ENCODE measurements at regions not wholly inside any gene's neighbourhood (a gene's known extent, or its start where the extent isn't known, plus 50 kb on each side); places are given as distances from the start of the nearest gene placed in this dataset.

- H2AFZ ChIP-seq (ENCODE audit: low read depth) = no peak overlapping the region
- no peaks in the 10 kb centered on the region for H3K27me3 ChIP-seq (ENCODE audit: insufficient read depth, low read depth)
- peak overlapping the region; percentile 18 for H3K27ac ChIP-seq
- H3K36me3 ChIP-seq (ENCODE audit: insufficient read depth) = no peaks in the 10 kb centered on the region
- peaks cover 82% of the 10 kb centered on the region for H3K4me1 ChIP-seq (ENCODE audit: low read depth, poor library complexity, severe bottlenecking)
- H3K4me2 ChIP-seq = peak overlapping the region; percentile 83
- no peak overlapping the region for H3K9ac ChIP-seq
- H3K4me3 ChIP-seq (IDR thresholded peaks at IDR 0.05; ENCODE audit: insufficient read depth, low read depth, low read length) = no peak overlapping the region
- H3K79me2 ChIP-seq (ENCODE audit: insufficient read depth, low read depth) = no peaks in the 10 kb centered on the region
- no peak for TF ChIP-seq CTCF (conservative IDR thresholded peaks at IDR 0.05; ENCODE audit: low read depth, low read length)
- no peaks in the 10 kb centered on the region for H4K20me1 ChIP-seq (ENCODE audit: insufficient read depth)
These were observed 442.4 kb upstream of the ZNF462 start for GRCh38 chr9:106420511-106420944.

- Histone ChIP-seq H3K4me1 (ENCODE audit: low read depth, poor library complexity, severe bottlenecking) (peaks cover 84% of the 10 kb centered on the region), H4K20me1 (ENCODE audit: insufficient read depth) (no peaks in the 10 kb centered on the region), H3K4me3 (IDR thresholded peaks at IDR 0.05; ENCODE audit: insufficient read depth, low read depth, low read length) (no peak overlapping the region), H2AFZ (ENCODE audit: low read depth) (no peak overlapping the region), H3K27ac (no peak overlapping the region), H3K4me2 (peak overlapping the region; percentile 83), H3K36me3 (ENCODE audit: insufficient read depth) (no peaks in the 10 kb centered on the region), H3K27me3 (ENCODE audit: insufficient read depth, low read depth) (no peaks in the 10 kb centered on the region), H3K79me2 (ENCODE audit: insufficient read depth, low read depth) (no peaks in the 10 kb centered on the region), H3K9ac (no peak overlapping the region)
- no peak for TF ChIP-seq CTCF (conservative IDR thresholded peaks at IDR 0.05; ENCODE audit: low read depth, low read length)
These were observed 441.2 kb upstream of the ZNF462 start for GRCh38 chr9:106421772-106422171.

- Histone ChIP-seq H3K27ac (no peak overlapping the region), H3K4me2 (peak overlapping the region; percentile 5; the same call in 1 of the 2 replicates)
- TF ChIP-seq CTCF (conservative IDR thresholded peaks at IDR 0.05; ENCODE audit: low read depth, low read length) = no peak
These were observed 439.4 kb upstream of the ZNF462 start for GRCh38 chr9:106423575-106423974.

GRCh38 chr9:106432631-106433030 is 430.3 kb upstream of the ZNF462 start:
- no peak overlapping the region for H3K9ac ChIP-seq
- no peaks in the 10 kb centered on the region for H4K20me1 ChIP-seq (ENCODE audit: insufficient read depth)
- no peak overlapping the region for H3K27ac ChIP-seq
- H3K27me3 ChIP-seq (ENCODE audit: insufficient read depth, low read depth) = no peaks in the 10 kb centered on the region
- H3K4me3 ChIP-seq (IDR thresholded peaks at IDR 0.05; ENCODE audit: insufficient read depth, low read depth, low read length) = no peak overlapping the region
- no peak overlapping the region for H3K4me2 ChIP-seq
- no peak for TF ChIP-seq CTCF (conservative IDR thresholded peaks at IDR 0.05; ENCODE audit: low read depth, low read length)
- no peaks in the 10 kb centered on the region for H3K36me3 ChIP-seq (ENCODE audit: insufficient read depth)
- H3K4me1 ChIP-seq (ENCODE audit: low read depth, poor library complexity, severe bottlenecking) = peaks cover 2% of the 10 kb centered on the region
- no peaks in the 10 kb centered on the region for H3K79me2 ChIP-seq (ENCODE audit: insufficient read depth, low read depth)
- H2AFZ ChIP-seq (ENCODE audit: low read depth) = no peak overlapping the region

More at GRCh38 chr9:106423575-106423974, 439.4 kb upstream of the ZNF462 start:
- Histone ChIP-seq H2AFZ (ENCODE audit: low read depth) (no peak overlapping the region), H3K9ac (no peak overlapping the region), H3K79me2 (ENCODE audit: insufficient read depth, low read depth) (no peaks in the 10 kb centered on the region), H4K20me1 (ENCODE audit: insufficient read depth) (no peaks in the 10 kb centered on the region), H3K4me3 (IDR thresholded peaks at IDR 0.05; ENCODE audit: insufficient read depth, low read depth, low read length) (no peak overlapping the region), H3K27me3 (ENCODE audit: insufficient read depth, low read depth) (no peaks in the 10 kb centered on the region), H3K36me3 (ENCODE audit: insufficient read depth) (no peaks in the 10 kb centered on the region), H3K4me1 (ENCODE audit: low read depth, poor library complexity, severe bottlenecking) (peaks cover 81% of the 10 kb centered on the region)

Data from KMS-11 (cell line).